ENCODE measurements at regions not wholly inside any gene's neighbourhood (a gene's known extent, or its start where the extent isn't known, plus 50 kb on each side); places are given as distances from the start of the nearest gene placed in this dataset.

DNA sequence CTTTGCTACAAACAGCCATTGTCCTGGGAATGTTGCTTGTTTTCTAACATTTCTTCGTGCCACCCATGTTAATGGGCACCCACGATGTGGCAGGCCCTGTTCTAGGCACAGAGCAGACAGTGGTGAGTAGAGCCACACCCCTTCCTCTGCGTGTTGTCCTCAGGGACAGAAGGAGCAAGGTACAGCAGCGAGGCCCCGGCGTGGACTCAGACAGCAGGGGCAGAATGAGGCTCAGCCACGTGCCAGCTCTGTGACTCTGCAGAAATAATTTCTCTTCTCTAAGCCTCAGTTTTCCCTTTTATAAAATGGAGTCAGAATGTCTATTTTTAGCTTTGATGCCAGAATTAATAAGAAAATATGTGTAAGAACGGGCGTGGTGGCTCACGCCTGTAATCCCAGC, 401.7 kb downstream of the TSN start:
- Mint-ChIP-seq H3K27me3 (ENCODE audit: insufficient read depth, unreplicated experiment) (peaks cover 15% of the 10 kb centered on the region), H3K9me3 (ENCODE audit: unreplicated experiment) (no peaks in the 10 kb centered on the region), H3K4me3 (ENCODE audit: unreplicated experiment) (no peak overlapping the region), H3K4me1 (ENCODE audit: low read depth, unreplicated experiment) (no peaks in the 10 kb centered on the region), H3K36me3 (ENCODE audit: insufficient read depth, unreplicated experiment) (no peaks in the 10 kb centered on the region), H3K27ac (ENCODE audit: unreplicated experiment) (no peak overlapping the region)
- DNase-seq: no peak
- POLR2A ChIA-PET: no interaction called here
- Histone ChIP-seq H3K27me3 (replicated peaks; ENCODE audit: control insufficient read depth, insufficient read depth, low read length) (peaks cover 4% of the 10 kb centered on the region), H3K9me3 (no peaks in the 10 kb centered on the region), H3K4me1 (no peaks in the 10 kb centered on the region), H3K36me3 (ENCODE audit: control insufficient read depth, insufficient read depth, low read length) (no peaks in the 10 kb centered on the region), H3K4me3 (ENCODE audit: low read depth, low read length) (no peak overlapping the region)
- no TSS peak for BruUV-seq (replicated peaks)
- intact Hi-C loops (cut with micrococcal nuclease; ENCODE audit: unreplicated experiment): no loop called here
- TF ChIP-seq, protein P1, sequence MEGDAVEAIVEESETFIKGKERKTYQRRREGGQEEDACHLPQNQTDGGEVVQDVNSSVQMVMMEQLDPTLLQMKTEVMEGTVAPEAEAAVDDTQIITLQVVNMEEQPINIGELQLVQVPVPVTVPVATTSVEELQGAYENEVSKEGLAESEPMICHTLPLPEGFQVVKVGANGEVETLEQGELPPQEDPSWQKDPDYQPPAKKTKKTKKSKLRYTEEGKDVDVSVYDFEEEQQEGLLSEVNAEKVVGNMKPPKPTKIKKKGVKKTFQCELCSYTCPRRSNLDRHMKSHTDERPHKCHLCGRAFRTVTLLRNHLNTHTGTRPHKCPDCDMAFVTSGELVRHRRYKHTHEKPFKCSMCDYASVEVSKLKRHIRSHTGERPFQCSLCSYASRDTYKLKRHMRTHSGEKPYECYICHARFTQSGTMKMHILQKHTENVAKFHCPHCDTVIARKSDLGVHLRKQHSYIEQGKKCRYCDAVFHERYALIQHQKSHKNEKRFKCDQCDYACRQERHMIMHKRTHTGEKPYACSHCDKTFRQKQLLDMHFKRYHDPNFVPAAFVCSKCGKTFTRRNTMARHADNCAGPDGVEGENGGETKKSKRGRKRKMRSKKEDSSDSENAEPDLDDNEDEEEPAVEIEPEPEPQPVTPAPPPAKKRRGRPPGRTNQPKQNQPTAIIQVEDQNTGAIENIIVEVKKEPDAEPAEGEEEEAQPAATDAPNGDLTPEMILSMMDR (IDR thresholded peaks at IDR 0.05; ENCODE audit: insufficient read depth in 1 of 2, low read depth in 1 of 2, low read length in 1 of 2, severe bottlenecking in 1 of 2, unreplicated experiment in 1 of 2): no peak
- CTCF ChIA-PET: no interaction called here

DNA sequence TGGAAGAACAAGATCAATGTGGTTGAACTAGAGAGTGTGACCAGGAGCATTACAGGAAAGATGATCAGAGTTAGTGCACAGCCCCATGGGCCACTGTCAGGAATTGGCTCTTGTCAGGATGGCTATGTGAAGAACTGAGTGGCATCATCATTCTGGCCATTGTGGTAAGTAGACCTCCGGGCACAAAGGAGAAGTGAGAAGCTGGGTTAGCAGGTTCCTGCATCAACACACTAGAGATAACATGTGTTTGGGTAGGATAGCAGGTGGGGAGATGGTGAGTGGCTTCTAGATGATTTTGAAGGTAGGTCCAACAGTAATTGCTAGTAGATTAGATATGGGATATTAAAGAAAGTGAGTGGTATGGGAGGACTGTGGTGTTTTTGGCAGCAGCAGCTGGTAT, 408.2 kb downstream of the TSN start:
- CTCF ChIA-PET: no interaction called here
- POLR2A ChIA-PET: no interaction called here

DNA sequence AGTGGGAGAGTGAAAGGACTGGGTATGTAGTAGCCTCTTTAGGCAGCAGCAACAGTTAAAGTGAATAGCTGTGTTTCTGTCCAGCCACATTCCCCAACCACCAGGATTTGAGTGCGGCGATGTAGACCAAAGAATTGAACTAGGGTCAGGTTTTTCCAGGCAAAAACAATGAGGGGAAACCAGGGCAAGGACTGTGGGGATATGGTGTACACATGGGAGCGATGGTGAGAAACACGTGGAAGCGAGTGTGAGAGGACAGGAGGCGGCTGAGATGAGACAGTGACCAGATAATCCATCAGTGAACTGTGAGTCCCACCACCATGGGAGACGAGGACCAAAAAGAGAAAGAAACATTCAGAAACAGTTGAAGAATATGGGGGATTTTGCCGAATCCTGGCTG, 409.5 kb downstream of the TSN start:
- CTCF ChIA-PET: no interaction called here
- H3K4me3 Mint-ChIP-seq (ENCODE audit: unreplicated experiment): no peak overlapping the region

More for the DNA sequence above, 408.2 kb downstream of the TSN start:
- Mint-ChIP-seq H3K27me3 (ENCODE audit: insufficient read depth, unreplicated experiment) (peaks cover 5% of the 10 kb centered on the region), H3K4me1 (ENCODE audit: low read depth, unreplicated experiment) (no peaks in the 10 kb centered on the region), H3K36me3 (ENCODE audit: insufficient read depth, unreplicated experiment) (no peaks in the 10 kb centered on the region), H3K4me3 (ENCODE audit: unreplicated experiment) (no peak overlapping the region), H3K9me3 (ENCODE audit: unreplicated experiment) (no peaks in the 10 kb centered on the region), H3K27ac (ENCODE audit: unreplicated experiment) (no peak overlapping the region)
- intact Hi-C loops (cut with micrococcal nuclease; ENCODE audit: unreplicated experiment): no loop called here
- DNase-seq: no peak
- Histone ChIP-seq H3K4me3 (ENCODE audit: low read depth, low read length) (no peak overlapping the region), H3K27me3 (replicated peaks; ENCODE audit: control insufficient read depth, insufficient read depth, low read length) (peaks cover 2% of the 10 kb centered on the region), H3K36me3 (ENCODE audit: control insufficient read depth, insufficient read depth, low read length) (no peaks in the 10 kb centered on the region), H3K9me3 (no peaks in the 10 kb centered on the region), H3K4me1 (no peaks in the 10 kb centered on the region)
- BruUV-seq (replicated peaks): no TSS peak
- TF ChIP-seq, protein P1 (IDR thresholded peaks at IDR 0.05; ENCODE audit: insufficient read depth in 1 of 2, low read depth in 1 of 2, low read length in 1 of 2, severe bottlenecking in 1 of 2, unreplicated experiment in 1 of 2): no peak

More for the DNA sequence above, 409.5 kb downstream of the TSN start:
- no peaks in the 10 kb centered on the region for H3K9me3 Mint-ChIP-seq (ENCODE audit: unreplicated experiment)
- intact Hi-C loops (cut with micrococcal nuclease; ENCODE audit: unreplicated experiment): no loop called here
- H3K36me3 Mint-ChIP-seq (ENCODE audit: insufficient read depth, unreplicated experiment): no peaks in the 10 kb centered on the region
- H3K4me1 Mint-ChIP-seq (ENCODE audit: low read depth, unreplicated experiment): no peaks in the 10 kb centered on the region
- POLR2A ChIA-PET: no interaction called here
- Histone ChIP-seq H3K36me3 (ENCODE audit: control insufficient read depth, insufficient read depth, low read length) (no peaks in the 10 kb centered on the region), H3K9me3 (no peaks in the 10 kb centered on the region), H3K27me3 (replicated peaks; ENCODE audit: control insufficient read depth, insufficient read depth, low read length) (no peaks in the 10 kb centered on the region; the same call in 1 of the 2 replicates), H3K4me3 (ENCODE audit: low read depth, low read length) (no peak overlapping the region), H3K4me1 (no peaks in the 10 kb centered on the region)
- TF ChIP-seq, protein P1 (IDR thresholded peaks at IDR 0.05; ENCODE audit: insufficient read depth in 1 of 2, low read depth in 1 of 2, low read length in 1 of 2, severe bottlenecking in 1 of 2, unreplicated experiment in 1 of 2): no peak
- no peaks in the 10 kb centered on the region for H3K27me3 Mint-ChIP-seq (ENCODE audit: insufficient read depth, unreplicated experiment)
- no TSS peak for BruUV-seq (replicated peaks)
- no peak overlapping the region for H3K27ac Mint-ChIP-seq (ENCODE audit: unreplicated experiment)
- DNase-seq: no peak
